ENCODE measurements at regions not wholly inside any gene's neighbourhood (a gene's known extent, or its start where the extent isn't known, plus 50 kb on each side); places are given as distances from the start of the nearest gene placed in this dataset.

- Histone ChIP-seq H3K27ac (peak overlapping the region in 2 of 4 donors; percentile 85 to 90), H3K4me3 (no peak overlapping the region), H3K9me3 (no peaks in the 10 kb centered on the region), H3K36me3 (no peaks in the 10 kb centered on the region), H3K4me1 (peaks cover 24 to 34% (median 27%) of the 10 kb centered on the region in 4 donors), H3K27me3 (no peaks in the 10 kb centered on the region)
- WGBS, 2 donors, result 67 to 80% methylated on average over 6 of the region's 6 CpGs
- DNase-seq (no peak), ATAC-seq (ENCODE audit: low FRiP score in 2 of 2) (no peak)
- no peak for TF ChIP-seq EP300 (IDR thresholded peaks at IDR 0.05)
- no peak for TF ChIP-seq CTCF (IDR thresholded peaks at IDR 0.05)
- no peak for TF ChIP-seq POLR2A (IDR thresholded peaks at IDR 0.05)
- TF ChIP-seq POLR2AphosphoS5 (IDR thresholded peaks at IDR 0.05), result no peak
These were observed 64.6 kb upstream of the PIM1 start for GRCh38 chr6:37105148-37106050.

GRCh38 chr6:37106051-37106363 lies 63.9 kb upstream of the PIM1 start:
- TF ChIP-seq CTCF (IDR thresholded peaks at IDR 0.05) (no peak), EP300 (IDR thresholded peaks at IDR 0.05) (no peak), POLR2AphosphoS5 (IDR thresholded peaks at IDR 0.05) (no peak), POLR2A (IDR thresholded peaks at IDR 0.05) (no peak)
- Histone ChIP-seq H3K4me3 (no peak overlapping the region), H3K27me3 (no peaks in the 10 kb centered on the region), H3K36me3 (no peaks in the 10 kb centered on the region), H3K27ac (no peak overlapping the region), H3K4me1 (peaks cover 24 to 34% (median 29%) of the 10 kb centered on the region in 4 donors), H3K9me3 (no peaks in the 10 kb centered on the region)
- DNase-seq, result no peak
- no peak for ATAC-seq (ENCODE audit: low FRiP score in 2 of 2)

- ATAC-seq (ENCODE audit: low FRiP score in 2 of 2), result no peak
- H3K36me3 ChIP-seq, result no peaks in the 10 kb centered on the region
- H3K9me3 ChIP-seq, result no peaks in the 10 kb centered on the region
- H3K4me3 ChIP-seq, result no peak overlapping the region
- H3K27ac ChIP-seq, result no peak overlapping the region
- DNase-seq, result no peak
- TF ChIP-seq POLR2A (IDR thresholded peaks at IDR 0.05) (no peak), CTCF (IDR thresholded peaks at IDR 0.05) (no peak), POLR2AphosphoS5 (IDR thresholded peaks at IDR 0.05) (no peak), EP300 (IDR thresholded peaks at IDR 0.05) (no peak)
- 93 to 94% methylated on average over 8 of the region's 8 CpGs for WGBS, 2 donors
- peaks cover 24 to 34% (median 29%) of the 10 kb centered on the region in 4 donors for H3K4me1 ChIP-seq
- H3K27me3 ChIP-seq, result no peaks in the 10 kb centered on the region
These were observed 63.4 kb upstream of the PIM1 start for GRCh38 chr6:37106554-37106953.

- H3K27me3 ChIP-seq, result no peaks in the 10 kb centered on the region
- WGBS, 2 donors, result 66 to 76% methylated on average over 5 to 7 of the region's 7 CpGs
These were observed 62.9 kb upstream of the PIM1 start for GRCh38 chr6:37106982-37107491.

More at GRCh38 chr6:37106982-37107491, 62.9 kb upstream of the PIM1 start:
- Histone ChIP-seq H3K36me3 (no peaks in the 10 kb centered on the region), H3K27ac (no peak overlapping the region), H3K4me3 (no peak overlapping the region), H3K4me1 (peaks cover 20 to 33% (median 25%) of the 10 kb centered on the region in 4 donors), H3K9me3 (no peaks in the 10 kb centered on the region)
- DNase-seq, result no peak
- ATAC-seq (ENCODE audit: low FRiP score in 2 of 2), result no peak
- TF ChIP-seq CTCF (IDR thresholded peaks at IDR 0.05), result no peak
- no peak for TF ChIP-seq POLR2AphosphoS5 (IDR thresholded peaks at IDR 0.05)
- no peak for TF ChIP-seq POLR2A (IDR thresholded peaks at IDR 0.05)
- no peak for TF ChIP-seq EP300 (IDR thresholded peaks at IDR 0.05)
